ENCODE measurements at regions not wholly inside any gene's neighbourhood (a gene's known extent, or its start where the extent isn't known, plus 50 kb on each side); places are given as distances from the start of the nearest gene placed in this dataset.

GRCh38 chr3:73927203-73927570, 302.4 kb upstream of the PDZRN3 start:
- no peaks in the 10 kb centered on the region for H4K20me1 ChIP-seq (ENCODE audit: control insufficient read depth, insufficient read depth, insufficient read length)
- peaks cover 3% of the 10 kb centered on the region; the same call in 1 of the 2 replicates for H3K4me1 ChIP-seq (ENCODE audit: insufficient read depth, low read length)
- H4K91ac ChIP-seq (ENCODE audit: insufficient read length, low read depth, low read length) = no peak overlapping the region
- Mint-ChIP-seq H3K36me3 (ENCODE audit: insufficient read depth in 1 of 3, low read depth in 3 of 3) (no peaks in the 10 kb centered on the region), H3K4me1 (peaks cover 11 to 12% of the 10 kb centered on the region in 2 experiments), H3K9me3 (no peaks in the 10 kb centered on the region), H3K4me3 (no peak overlapping the region), H3K27ac (no peak overlapping the region), H3K27me3 (ENCODE audit: low read depth) (no peaks in the 10 kb centered on the region)
- no peak overlapping the region for H3K4me2 ChIP-seq (ENCODE audit: insufficient read depth, insufficient read length, low read length)
- H3K56ac ChIP-seq (ENCODE audit: insufficient read length, low read depth, low read length) = no peak overlapping the region
- no peak overlapping the region for H2BK15ac ChIP-seq (ENCODE audit: low read depth, low read length)
- H3T11ph ChIP-seq (ENCODE audit: low read length) = no peak overlapping the region
- no peak overlapping the region for H2BK120ac ChIP-seq (ENCODE audit: low read depth, low read length, poor library complexity, severe bottlenecking)
- no peak overlapping the region for H3K9ac ChIP-seq (ENCODE audit: extremely low read depth, insufficient read length, low read length)
- no peak for TF ChIP-seq CTCF (conservative IDR thresholded peaks at IDR 0.05)
- no peak overlapping the region for H2BK20ac ChIP-seq (ENCODE audit: low read depth, low read length, poor library complexity, severe bottlenecking)
- no peaks in the 10 kb centered on the region for H3K79me2 ChIP-seq (ENCODE audit: insufficient read depth, low read length)
- H3K79me1 ChIP-seq (ENCODE audit: insufficient read depth, low read depth, low read length, poor library complexity, severe bottlenecking) = no peaks in the 10 kb centered on the region
- no peaks in the 10 kb centered on the region for H3K23me2 ChIP-seq (ENCODE audit: insufficient read length, low read depth, low read length, poor library complexity, severe bottlenecking)
- no peak overlapping the region for H4K5ac ChIP-seq (ENCODE audit: insufficient read length, low read depth, low read length)
- WGBS (ENCODE audit: extremely low coverage, insufficient read length, low lambda C conversion rate) = no CpG with 5 or more reads among the region's 4 CpGs
- H2AK5ac ChIP-seq (ENCODE audit: insufficient read length, low read length) = no peak overlapping the region
- H2AFZ ChIP-seq (ENCODE audit: low read length) = no peak overlapping the region
- no peaks in the 10 kb centered on the region for H3K9me3 ChIP-seq (ENCODE audit: control insufficient read depth, low read depth, low read length)
- H3K23ac ChIP-seq (ENCODE audit: insufficient read length, low read depth, low read length) = no peak overlapping the region
- H3K4ac ChIP-seq (ENCODE audit: low read depth, low read length) = no peak overlapping the region
- H2BK12ac ChIP-seq (ENCODE audit: insufficient read length, low read depth, low read length) = no peak overlapping the region
- H3K14ac ChIP-seq (ENCODE audit: insufficient read depth, low read length) = no peak overlapping the region
- H3K27me3 ChIP-seq (ENCODE audit: insufficient read depth, low read length) = no peaks in the 10 kb centered on the region
- no peak overlapping the region for H2BK5ac ChIP-seq (ENCODE audit: insufficient read length, low read length)
- no peak overlapping the region for H3K27ac ChIP-seq (ENCODE audit: insufficient read length, low read depth, low read length)
- no peak overlapping the region for H4K8ac ChIP-seq (replicated peaks; ENCODE audit: insufficient read length, low read depth, low read length)
- no peak for DNase-seq
- no peak overlapping the region for H3K18ac ChIP-seq (ENCODE audit: insufficient read length, low read depth, low read length)

All from H9 (cell line).